ENCODE measurements at regions not wholly inside any gene's neighbourhood (a gene's known extent, or its start where the extent isn't known, plus 50 kb on each side); places are given as distances from the start of the nearest gene placed in this dataset.

DNA sequence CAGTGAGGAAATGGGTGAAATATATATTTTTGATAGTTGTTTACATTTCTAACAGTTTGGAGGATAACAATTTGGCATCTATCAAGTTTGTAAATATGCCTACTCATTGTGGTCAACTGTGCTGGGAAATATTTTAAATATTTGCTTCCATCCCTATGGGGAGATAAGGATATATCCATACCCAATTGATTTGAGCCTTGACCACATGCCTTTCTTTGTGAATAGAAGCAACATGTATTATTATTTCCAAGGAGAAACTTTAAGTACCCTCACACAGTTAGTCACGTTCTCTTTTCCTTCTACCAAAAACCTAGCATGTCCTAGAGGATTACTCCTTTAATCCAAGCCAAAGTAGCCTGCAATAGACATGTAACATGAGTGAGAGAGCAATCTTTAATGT is 245.4 kb upstream of the CBLB start:
- TF ChIP-seq, protein P1, sequence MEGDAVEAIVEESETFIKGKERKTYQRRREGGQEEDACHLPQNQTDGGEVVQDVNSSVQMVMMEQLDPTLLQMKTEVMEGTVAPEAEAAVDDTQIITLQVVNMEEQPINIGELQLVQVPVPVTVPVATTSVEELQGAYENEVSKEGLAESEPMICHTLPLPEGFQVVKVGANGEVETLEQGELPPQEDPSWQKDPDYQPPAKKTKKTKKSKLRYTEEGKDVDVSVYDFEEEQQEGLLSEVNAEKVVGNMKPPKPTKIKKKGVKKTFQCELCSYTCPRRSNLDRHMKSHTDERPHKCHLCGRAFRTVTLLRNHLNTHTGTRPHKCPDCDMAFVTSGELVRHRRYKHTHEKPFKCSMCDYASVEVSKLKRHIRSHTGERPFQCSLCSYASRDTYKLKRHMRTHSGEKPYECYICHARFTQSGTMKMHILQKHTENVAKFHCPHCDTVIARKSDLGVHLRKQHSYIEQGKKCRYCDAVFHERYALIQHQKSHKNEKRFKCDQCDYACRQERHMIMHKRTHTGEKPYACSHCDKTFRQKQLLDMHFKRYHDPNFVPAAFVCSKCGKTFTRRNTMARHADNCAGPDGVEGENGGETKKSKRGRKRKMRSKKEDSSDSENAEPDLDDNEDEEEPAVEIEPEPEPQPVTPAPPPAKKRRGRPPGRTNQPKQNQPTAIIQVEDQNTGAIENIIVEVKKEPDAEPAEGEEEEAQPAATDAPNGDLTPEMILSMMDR (IDR thresholded peaks at IDR 0.05) = no peak
- TF ChIP-seq POLR2A (IDR thresholded peaks at IDR 0.05) = no peak

All from body of pancreas (tissue), 4 donors.